Cardiac fibroblast (primary cell): ENCODE measurements at regions not wholly inside any gene's neighbourhood (a gene's known extent, or its start where the extent isn't known, plus 50 kb on each side); places are given as distances from the start of the nearest gene placed in this dataset.

Source experiments
- DNase-seq, 2 donors: peaks; one replicate each; pipeline versions ENCODE4 v3.0.0 to v3.0.0-alpha.2; 2010; ENCODE audit warnings: low read depth in 2 of 2
- H3K4me3 ChIP-seq, 2 donors: replicated peaks in 1 of 2; 1 replicate in 1 of 2; 2 replicates in 1 of 2; pipeline ENCODE4 v1.5.1; 2011; ENCODE audit warnings: low read depth in 2 of 2, low read length in 2 of 2, mild to moderate bottlenecking in 2 of 2, moderate library complexity in 1 of 2
- TF ChIP-seq, protein P1 (sequence below): IDR thresholded peaks from one replicate; pipeline ENCODE4 v1.5.1; 2011; ENCODE audit warnings: low read depth, mild to moderate bottlenecking, low read length, inconsistent platforms

DNA sequence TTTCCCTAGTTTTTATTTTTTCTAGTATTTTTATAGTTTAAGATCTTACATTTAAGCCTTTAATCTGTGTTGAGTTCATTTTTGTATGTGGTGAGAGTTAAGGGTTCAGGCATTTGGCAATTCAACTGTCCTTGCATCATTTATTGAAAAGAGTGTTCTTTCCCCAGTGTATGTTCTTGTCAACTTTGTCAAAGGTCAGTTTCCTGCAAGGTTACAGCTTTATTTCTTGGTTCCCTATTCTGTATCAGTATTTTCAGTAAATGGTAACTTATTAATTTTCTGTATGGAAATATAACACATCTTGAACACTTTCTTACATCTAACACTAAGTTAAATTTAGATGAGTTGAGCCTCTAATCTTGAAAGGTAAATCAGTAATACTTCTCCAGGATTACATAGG, 1770.1 kb downstream of the OTOL1 start:
- TF ChIP-seq, protein P1, sequence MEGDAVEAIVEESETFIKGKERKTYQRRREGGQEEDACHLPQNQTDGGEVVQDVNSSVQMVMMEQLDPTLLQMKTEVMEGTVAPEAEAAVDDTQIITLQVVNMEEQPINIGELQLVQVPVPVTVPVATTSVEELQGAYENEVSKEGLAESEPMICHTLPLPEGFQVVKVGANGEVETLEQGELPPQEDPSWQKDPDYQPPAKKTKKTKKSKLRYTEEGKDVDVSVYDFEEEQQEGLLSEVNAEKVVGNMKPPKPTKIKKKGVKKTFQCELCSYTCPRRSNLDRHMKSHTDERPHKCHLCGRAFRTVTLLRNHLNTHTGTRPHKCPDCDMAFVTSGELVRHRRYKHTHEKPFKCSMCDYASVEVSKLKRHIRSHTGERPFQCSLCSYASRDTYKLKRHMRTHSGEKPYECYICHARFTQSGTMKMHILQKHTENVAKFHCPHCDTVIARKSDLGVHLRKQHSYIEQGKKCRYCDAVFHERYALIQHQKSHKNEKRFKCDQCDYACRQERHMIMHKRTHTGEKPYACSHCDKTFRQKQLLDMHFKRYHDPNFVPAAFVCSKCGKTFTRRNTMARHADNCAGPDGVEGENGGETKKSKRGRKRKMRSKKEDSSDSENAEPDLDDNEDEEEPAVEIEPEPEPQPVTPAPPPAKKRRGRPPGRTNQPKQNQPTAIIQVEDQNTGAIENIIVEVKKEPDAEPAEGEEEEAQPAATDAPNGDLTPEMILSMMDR = no peak
- H3K4me3 ChIP-seq = no peak overlapping the region
- DNase-seq = no peak

DNA sequence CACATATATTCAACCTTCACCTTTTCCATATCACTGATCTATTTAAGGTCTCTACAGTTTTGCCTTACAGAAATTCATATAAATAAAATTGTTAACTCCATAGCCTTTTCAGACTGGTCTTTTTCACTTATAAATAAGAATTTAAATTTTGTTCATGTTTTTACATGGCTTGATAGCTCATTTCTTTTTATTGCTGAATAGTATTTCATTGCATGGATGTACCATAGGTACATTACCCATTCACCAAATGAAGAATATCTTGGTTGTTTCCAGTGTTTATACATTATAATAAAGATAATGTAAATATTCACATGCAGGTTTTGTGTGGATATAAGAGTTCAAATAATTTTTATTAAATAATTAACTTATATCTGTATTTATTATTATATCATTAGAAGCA, 1765.0 kb downstream of the OTOL1 start:
- TF ChIP-seq, protein P1 = no peak
- no peak for DNase-seq
- H3K4me3 ChIP-seq = no peak overlapping the region

DNA sequence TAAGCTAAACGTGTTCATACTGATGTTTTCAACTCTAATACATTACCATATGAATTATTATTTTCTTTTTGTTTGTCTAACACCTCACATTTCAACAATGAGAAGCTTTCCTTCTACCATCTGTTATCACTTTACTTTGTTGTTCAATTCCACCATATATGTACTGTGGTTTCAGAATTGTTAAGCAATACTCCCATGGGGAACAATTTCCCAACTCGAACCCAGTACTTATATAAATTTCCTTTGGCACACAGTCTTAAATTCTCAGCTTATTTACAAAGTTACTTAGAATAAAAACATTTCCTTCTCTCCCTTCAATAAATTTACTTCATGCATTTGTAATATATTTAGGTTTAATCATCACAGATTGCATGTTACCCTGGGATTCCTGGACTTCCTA, 1764.4 kb downstream of the OTOL1 start:
- peak in 1 of 2 donors; percentile 40 for DNase-seq
- TF ChIP-seq, protein P1 = no peak
- H3K4me3 ChIP-seq = no peak overlapping the region

DNA sequence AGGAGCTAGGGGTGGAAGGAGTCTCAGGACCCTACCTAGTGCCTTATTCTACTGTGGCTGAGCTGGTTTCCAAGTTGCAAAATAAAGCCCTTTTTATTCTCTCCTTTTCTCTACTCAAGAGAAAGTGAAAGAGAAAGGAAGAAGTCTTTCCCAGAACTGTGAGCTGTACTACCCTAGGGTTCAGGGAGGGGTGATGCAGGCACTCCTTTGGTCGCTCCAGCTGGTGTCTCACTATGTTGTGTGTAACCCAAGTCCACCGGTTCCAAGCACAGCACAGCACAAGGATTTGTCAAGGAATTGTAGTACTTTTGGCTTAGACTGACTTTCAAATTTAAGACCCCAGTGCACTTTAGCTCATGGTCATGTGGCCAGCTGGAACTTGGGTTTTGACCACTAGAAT, 1721.7 kb downstream of the OTOL1 start:
- no peak overlapping the region for H3K4me3 ChIP-seq
- TF ChIP-seq, protein P1 = no peak
- no peak for DNase-seq

DNA sequence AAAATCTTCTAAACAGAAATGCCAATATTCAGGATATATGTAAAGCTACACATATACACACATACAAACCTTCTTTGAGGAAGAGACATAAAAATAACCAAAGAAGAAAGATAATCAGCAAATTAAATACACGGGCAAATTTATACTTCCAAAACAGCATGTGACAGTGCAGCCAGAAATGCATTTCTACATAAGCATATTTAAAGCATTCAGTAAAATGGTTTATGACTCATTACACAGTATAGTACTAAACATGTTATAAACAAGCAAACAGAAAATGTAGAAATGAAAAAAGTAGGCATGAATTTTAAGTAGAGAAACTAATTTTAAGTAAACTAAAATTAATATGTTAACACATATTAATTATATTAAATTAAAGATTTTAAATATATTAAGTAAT, 1717.2 kb downstream of the OTOL1 start:
- DNase-seq = no peak
- TF ChIP-seq, protein P1 = no peak
- H3K4me3 ChIP-seq = no peak overlapping the region

DNA sequence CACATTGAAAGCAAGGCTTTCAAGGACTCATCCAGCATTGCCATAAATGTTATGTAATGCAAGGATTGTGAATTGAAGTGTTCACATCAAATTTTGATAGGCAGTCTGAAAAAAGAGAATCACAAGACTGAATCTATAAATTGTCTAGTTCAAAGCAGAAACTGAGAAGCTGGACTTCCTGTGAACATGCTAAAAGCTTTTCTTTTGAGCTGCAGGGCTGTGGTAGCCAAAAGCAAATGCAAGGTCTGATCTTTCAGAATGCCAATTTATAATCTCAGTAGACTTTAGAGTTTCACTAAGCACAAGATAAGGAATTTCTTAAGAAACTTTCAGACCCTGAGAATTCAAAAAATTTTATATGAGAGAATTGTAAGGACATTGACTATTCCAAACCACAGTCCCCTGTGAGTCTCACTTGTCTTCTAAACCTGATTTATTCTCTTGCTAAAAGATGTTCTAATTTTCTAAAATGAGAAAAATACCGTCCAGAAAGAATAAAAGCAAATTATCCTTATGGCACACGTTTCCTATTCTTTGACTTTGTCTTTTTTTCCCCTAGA, 1700.3 kb downstream of the OTOL1 start:
- no peak for DNase-seq
- H3K4me3 ChIP-seq = no peak overlapping the region
- TF ChIP-seq, protein P1 = no peak

DNA sequence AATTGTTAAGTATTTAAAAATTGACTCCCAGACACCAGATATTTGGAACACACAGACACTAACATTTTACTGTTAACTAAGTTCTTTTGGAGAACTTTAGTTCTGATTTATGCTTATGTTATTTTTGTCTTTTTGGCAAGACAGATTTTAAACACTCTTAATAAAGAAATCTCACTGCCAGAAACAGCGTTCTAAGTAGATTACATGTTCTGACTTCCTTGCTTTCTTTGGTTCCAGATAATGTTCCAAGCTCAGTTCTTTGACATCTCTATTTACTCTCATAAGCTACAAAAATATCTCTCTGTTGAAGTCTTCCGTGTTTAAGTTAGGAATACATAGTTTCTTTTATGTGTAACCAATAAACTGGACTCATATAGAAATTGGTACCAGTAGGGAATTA, 1699.6 kb downstream of the OTOL1 start:
- no peak for DNase-seq
- TF ChIP-seq, protein P1 = no peak
- H3K4me3 ChIP-seq = no peak overlapping the region
